HepG2 (cell line): ENCODE measurements at regions not wholly inside any gene's neighbourhood (a gene's known extent, or its start where the extent isn't known, plus 50 kb on each side); places are given as distances from the start of the nearest gene placed in this dataset.

Experiments
- ATAC-seq: fragments of 200-7000 bp; cut with Tn5 transposase; 3 replicates; pipeline ENCODE4 v1.9.1; 2020; ENCODE audit warnings: mild to moderate bottlenecking, moderate library complexity
- BruUV-seq: library from RNA; stranded (reverse); fragments of 400-500 nt; replicated peaks from 2 replicates; lab custom pipeline; 2021; lab: Mats Ljungman, UMichigan
- CTCF ChIA-PET: fragments of 300-600 bp; formaldehyde crosslinking; extraction: SDS; loops from one replicate; lab custom pipeline; 2021; ENCODE audit warnings: low total read pairs, inconsistent platforms, low intra/inter-chr PET ratio; lab: Yijun Ruan, JAX
- POLR2A ChIA-PET: fragments of 350-600 bp; sonication (Branson Sonifier 250); formaldehyde crosslinking; loops from one replicate; lab custom pipeline; 2020; ENCODE audit warnings: antibody characterized with exemption, inconsistent platforms; lab: Yijun Ruan, JAX
- DNase-seq: peaks from one replicate; pipeline ENCODE4 v3.0.0-alpha.2; 2015; ENCODE audit warnings: low spot score
- FAIRE-seq: peaks from 3 replicates; lab custom pipeline; 2011; peaks lifted over from hg19 to GRCh38; lab: Jason Lieb, UNC
- H2AFZ ChIP-seq: one replicate; pipeline ENCODE4 v1.6.1; 2011; ENCODE audit warnings: low read length, inconsistent platforms
- H3K27ac ChIP-seq: fragments of 300-600 bp; 3 replicates; pipeline ENCODE4 v1.8.0; 2011; ENCODE audit warnings: mixed run types, mild to moderate bottlenecking, mixed read lengths, low read length, inconsistent platforms; ENCODE audit not compliant: insufficient read depth; ENCODE audit errors: extremely low read length
- H3K27me3 ChIP-seq, 2 experiments: fragments of 200-600 bp in 1 of 2; 2 replicates in 1 of 2; 3 replicates in 1 of 2; pipeline versions ENCODE4 v1.6.0 to v1.8.0; 2011; ENCODE audit warnings: low read length in 2 of 2, mild to moderate bottlenecking in 2 of 2, moderate library complexity in 2 of 2, inconsistent platforms in 1 of 2; ENCODE audit not compliant: insufficient read depth in 2 of 2, control insufficient read depth in 1 of 2
- H3K36me3 ChIP-seq, 2 experiments: fragments of 200-600 bp in 1 of 2; replicated peaks in 1 of 2; 2 replicates in 1 of 2; 3 replicates in 1 of 2; pipeline versions ENCODE4 v1.5.1 to v1.8.0; 2011; ENCODE audit warnings: low read length in 2 of 2, inconsistent platforms in 1 of 2; ENCODE audit not compliant: insufficient read depth in 2 of 2, control insufficient read depth in 1 of 2
- H3K4me1 ChIP-seq: 2 replicates; pipeline ENCODE4 v1.5.1; 2012; ENCODE audit warnings: low read length, inconsistent platforms; ENCODE audit not compliant: insufficient read depth
- H3K4me2 ChIP-seq: 2 replicates; pipeline ENCODE4 v1.6.0; 2011; ENCODE audit warnings: low read depth, low read length, inconsistent platforms
- H3K4me3 ChIP-seq, 3 experiments: fragments of 200-600 bp in 1 of 3; sonication (generic), shearing (Covaris generic) in 1 of 3; replicated peaks in 1 of 3; 2 replicates each; pipeline ENCODE4 v1.5.1; 2011 to 2016; ENCODE audit warnings: low read length in 3 of 3, inconsistent platforms in 2 of 3, low read depth in 2 of 3, mild to moderate bottlenecking in 2 of 3, control low read depth in 1 of 3, mixed read lengths in 1 of 3; ENCODE audit not compliant: insufficient read depth in 1 of 3
- H3K79me2 ChIP-seq: one replicate; pipeline ENCODE4 v1.6.1; 2011; ENCODE audit warnings: low read length, inconsistent platforms; ENCODE audit not compliant: insufficient read depth
- H3K9ac ChIP-seq: 2 replicates; pipeline ENCODE4 v1.6.0; 2011; ENCODE audit warnings: mild to moderate bottlenecking, low read depth, low read length, inconsistent platforms; ENCODE audit not compliant: insufficient read depth
- H3K9me3 ChIP-seq: 2 replicates; pipeline ENCODE4 v1.5.1; 2012; ENCODE audit warnings: mild to moderate bottlenecking, low read length
- H4K20me1 ChIP-seq: 2 replicates; pipeline ENCODE4 v1.6.0; 2011; ENCODE audit warnings: inconsistent platforms, mild to moderate bottlenecking, low read length, moderate library complexity; ENCODE audit not compliant: insufficient read depth
- AKAP8 ChIP-seq: sonication (generic); formaldehyde crosslinking; IDR thresholded peaks from 2 replicates; pipeline ENCODE4 v1.5.1; 2020; ENCODE audit warnings: mild to moderate bottlenecking, missing genetic modification reagents
- GZF1 ChIP-seq: sonication (generic); formaldehyde crosslinking; IDR thresholded peaks from 2 replicates; pipeline ENCODE4 v1.5.1; 2020; ENCODE audit warnings: mild to moderate bottlenecking, missing genetic modification reagents
- HCFC1 ChIP-seq: fragments of 150-350 bp; IDR thresholded peaks from 2 replicates; pipeline ENCODE4 v1.6.1; 2014; ENCODE audit warnings: low read depth, low read length
- HOXA5 ChIP-seq: sonication (generic); formaldehyde crosslinking; IDR thresholded peaks from 2 replicates; pipeline ENCODE4 v1.4.0; 2020; ENCODE audit warnings: missing genetic modification reagents
- MATR3 ChIP-seq: sonication (generic); formaldehyde crosslinking; IDR thresholded peaks from 2 replicates; pipeline ENCODE4 v1.4.0; 2020; ENCODE audit warnings: missing genetic modification reagents
- PCBP1 ChIP-seq: fragments of 200-400 bp; formaldehyde crosslinking; IDR thresholded peaks from 2 replicates; pipeline ENCODE4 v1.6.1; 2017; ENCODE audit warnings: mild to moderate bottlenecking, low read depth, low read length, borderline replicate concordance
- STAT6 ChIP-seq: sonication (generic); formaldehyde crosslinking; IDR thresholded peaks from 2 replicates; pipeline ENCODE4 v1.4.0; 2020; ENCODE audit warnings: missing genetic modification reagents, mild to moderate bottlenecking, borderline replicate concordance
- ZMYM3 ChIP-seq: sonication (generic); formaldehyde crosslinking; IDR thresholded peaks from 2 replicates; pipeline ENCODE4 v1.5.1; 2020; ENCODE audit warnings: mild to moderate bottlenecking, missing genetic modification reagents
- ZNF230 ChIP-seq: sonication (generic); formaldehyde crosslinking; IDR thresholded peaks from 2 replicates; pipeline ENCODE4 v1.4.0; 2020; ENCODE audit warnings: mild to moderate bottlenecking, missing genetic modification reagents
- ZNF678 ChIP-seq: sonication (generic); formaldehyde crosslinking; IDR thresholded peaks from 2 replicates; pipeline ENCODE4 v1.4.0; 2020; ENCODE audit warnings: mild to moderate bottlenecking, missing genetic modification reagents
- WGBS: methylation state at CpG from one replicate; pipeline ENCODE4 v1.1.6; 2017; ENCODE audit warnings: low lambda C conversion rate; 5-methylcytosine and 5-hydroxymethylcytosine counted together
- in situ Hi-C: cut with HindIII; loops from 2 replicates; pipeline ENCODE4 v1.10.0; 2017; ENCODE audit warnings: low pct_unique_long_range_greater_than_20kb; ENCODE audit not compliant: extremely low pct_ligation_motif_present
- intact Hi-C: fragments of 100-400 bp; cut with micrococcal nuclease; formaldehyde crosslinking; loops from one replicate; pipeline ENCODE4 v1.10.0; 2022; ENCODE audit not compliant: unreplicated experiment
- TF ChIP-seq, protein P1 (sequence below): fragments of 450-650 bp; IDR thresholded peaks from 2 replicates; pipeline ENCODE4 v1.6.1; 2016
- TF ChIP-seq, protein P2 (sequence below): sonication (generic); formaldehyde crosslinking; IDR thresholded peaks from 2 replicates; pipeline ENCODE4 v1.4.0; 2020; ENCODE audit warnings: mild to moderate bottlenecking, missing genetic modification reagents
- TF ChIP-seq, protein P3 (sequence below): sonication (generic); formaldehyde crosslinking; IDR thresholded peaks from 2 replicates; pipeline ENCODE4 v1.8.1; 2023; ENCODE audit warnings: mild to moderate bottlenecking, missing genetic modification reagents, borderline replicate concordance
- TF ChIP-seq, protein P4 (sequence below): sonication (generic); formaldehyde crosslinking; IDR thresholded peaks from 2 replicates; pipeline ENCODE4 v1.4.0; 2020; ENCODE audit warnings: missing genetic modification reagents

DNA sequence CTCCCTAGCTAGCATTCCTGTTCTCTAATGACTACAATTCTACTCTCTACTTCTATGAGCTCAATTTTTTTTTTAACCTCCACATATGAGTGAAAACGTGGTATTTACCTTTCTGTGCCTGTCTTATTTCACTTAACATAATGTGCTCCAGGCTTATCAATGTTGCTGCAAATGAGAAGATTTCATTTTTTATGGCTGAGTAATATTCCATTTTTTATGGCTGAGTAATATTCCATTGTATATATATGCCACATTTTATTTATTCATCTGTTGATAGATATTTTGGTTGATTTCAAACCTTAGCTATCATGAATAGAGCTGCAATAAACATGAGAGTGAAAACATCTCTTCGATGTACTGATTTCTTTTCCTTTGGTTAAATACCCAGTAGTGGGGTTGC, 159.6 kb upstream of the TPK1 start:
- no peaks in the 10 kb centered on the region for H3K79me2 ChIP-seq
- no peaks in the 10 kb centered on the region for H3K4me1 ChIP-seq
- TF ChIP-seq, protein P1, sequence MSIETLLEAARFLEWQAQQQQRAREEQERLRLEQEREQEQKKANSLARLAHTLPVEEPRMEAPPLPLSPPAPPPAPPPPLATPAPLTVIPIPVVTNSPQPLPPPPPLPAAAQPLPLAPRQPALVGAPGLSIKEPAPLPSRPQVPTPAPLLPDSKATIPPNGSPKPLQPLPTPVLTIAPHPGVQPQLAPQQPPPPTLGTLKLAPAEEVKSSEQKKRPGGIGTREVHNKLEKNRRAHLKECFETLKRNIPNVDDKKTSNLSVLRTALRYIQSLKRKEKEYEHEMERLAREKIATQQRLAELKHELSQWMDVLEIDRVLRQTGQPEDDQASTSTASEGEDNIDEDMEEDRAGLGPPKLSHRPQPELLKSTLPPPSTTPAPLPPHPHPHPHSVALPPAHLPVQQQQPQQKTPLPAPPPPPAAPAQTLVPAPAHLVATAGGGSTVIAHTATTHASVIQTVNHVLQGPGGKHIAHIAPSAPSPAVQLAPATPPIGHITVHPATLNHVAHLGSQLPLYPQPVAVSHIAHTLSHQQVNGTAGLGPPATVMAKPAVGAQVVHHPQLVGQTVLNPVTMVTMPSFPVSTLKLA: no peak
- TF ChIP-seq, protein P2, sequence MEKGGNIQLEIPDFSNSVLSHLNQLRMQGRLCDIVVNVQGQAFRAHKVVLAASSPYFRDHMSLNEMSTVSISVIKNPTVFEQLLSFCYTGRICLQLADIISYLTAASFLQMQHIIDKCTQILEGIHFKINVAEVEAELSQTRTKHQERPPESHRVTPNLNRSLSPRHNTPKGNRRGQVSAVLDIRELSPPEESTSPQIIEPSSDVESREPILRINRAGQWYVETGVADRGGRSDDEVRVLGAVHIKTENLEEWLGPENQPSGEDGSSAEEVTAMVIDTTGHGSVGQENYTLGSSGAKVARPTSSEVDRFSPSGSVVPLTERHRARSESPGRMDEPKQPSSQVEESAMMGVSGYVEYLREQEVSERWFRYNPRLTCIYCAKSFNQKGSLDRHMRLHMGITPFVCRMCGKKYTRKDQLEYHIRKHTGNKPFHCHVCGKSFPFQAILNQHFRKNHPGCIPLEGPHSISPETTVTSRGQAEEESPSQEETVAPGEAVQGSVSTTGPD: no peak
- TF ChIP-seq HOXA5 (CRISPR knock-in tag) (no peak), GZF1 (no peak), PCBP1 (no peak), MATR3 (CRISPR knock-in tag) (no peak), ZNF230 (CRISPR knock-in tag) (no peak), ZNF678 (no peak), AKAP8 (CRISPR knock-in tag) (no peak), HCFC1 (no peak), ZMYM3 (CRISPR knock-in tag) (no peak), STAT6 (no peak)
- TF ChIP-seq, protein P3, sequence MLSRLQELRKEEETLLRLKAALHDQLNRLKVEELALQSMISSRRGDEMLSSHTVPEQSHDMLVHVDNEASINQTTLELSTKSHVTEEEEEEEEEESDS (CRISPR knock-in tag): no peak
- TF ChIP-seq, protein P4, sequence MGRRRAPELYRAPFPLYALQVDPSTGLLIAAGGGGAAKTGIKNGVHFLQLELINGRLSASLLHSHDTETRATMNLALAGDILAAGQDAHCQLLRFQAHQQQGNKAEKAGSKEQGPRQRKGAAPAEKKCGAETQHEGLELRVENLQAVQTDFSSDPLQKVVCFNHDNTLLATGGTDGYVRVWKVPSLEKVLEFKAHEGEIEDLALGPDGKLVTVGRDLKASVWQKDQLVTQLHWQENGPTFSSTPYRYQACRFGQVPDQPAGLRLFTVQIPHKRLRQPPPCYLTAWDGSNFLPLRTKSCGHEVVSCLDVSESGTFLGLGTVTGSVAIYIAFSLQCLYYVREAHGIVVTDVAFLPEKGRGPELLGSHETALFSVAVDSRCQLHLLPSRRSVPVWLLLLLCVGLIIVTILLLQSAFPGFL (CRISPR knock-in tag): no peak
- H3K4me3 ChIP-seq: no peak overlapping the region
- in situ Hi-C loops (no loop called here), intact Hi-C loops (no loop called here)
- H4K20me1 ChIP-seq: no peaks in the 10 kb centered on the region
- FAIRE-seq (no peak), DNase-seq (no peak), ATAC-seq (no peak)
- H3K9me3 ChIP-seq: peaks cover 74% of the 10 kb centered on the region
- 22% methylated on average over 2 of the region's 2 CpGs for WGBS
- POLR2A ChIA-PET: no interaction called here
- H3K9ac ChIP-seq: no peak overlapping the region
- H3K27me3 ChIP-seq: no peaks in the 10 kb centered on the region
- no TSS peak for BruUV-seq
- H3K27ac ChIP-seq: no peak overlapping the region
- H3K4me2 ChIP-seq: no peak overlapping the region
- no peak overlapping the region for H2AFZ ChIP-seq
- no peaks in the 10 kb centered on the region for H3K36me3 ChIP-seq
- CTCF ChIA-PET: no interaction called here
